GM23338 (cell line): ENCODE measurements at regions not wholly inside any gene's neighbourhood (a gene's known extent, or its start where the extent isn't known, plus 50 kb on each side); places are given as distances from the start of the nearest gene placed in this dataset.

Experiments
- EZH2 ChIP-seq: fragments of 200-600 bp; sonication (generic); IDR thresholded peaks from one replicate; pipeline ENCODE4 v1.8.0; 2017; ENCODE audit warnings: antibody characterized with exemption, mild to moderate bottlenecking, low read depth; ENCODE audit not compliant: unreplicated experiment
- POLR2AphosphoS5 ChIP-seq: IDR thresholded peaks from 2 replicates; pipeline ENCODE4 v1.6.1; 2016; ENCODE audit warnings: antibody characterized with exemption, low read depth
- ZNF462 ChIP-seq: fragments of 250-450 bp; sonication (Bioruptor Pico); IDR thresholded peaks from 2 replicates; pipeline ENCODE4 v1.5.0; 2020; ENCODE audit warnings: mild to moderate bottlenecking, moderate library complexity
- TF ChIP-seq, protein P1 (sequence below), 2 experiments: fragments of 200-600 bp in 1 of 2; sonication (generic) in 1 of 2; conservative IDR thresholded peaks; 2 replicates each; pipeline versions ENCODE4 v1.5.1 to v1.6.1; 2016 to 2017; ENCODE audit warnings: antibody characterized with exemption in 2 of 2, low read depth in 2 of 2, mild to moderate bottlenecking in 2 of 2, moderate library complexity in 1 of 2

DNA sequence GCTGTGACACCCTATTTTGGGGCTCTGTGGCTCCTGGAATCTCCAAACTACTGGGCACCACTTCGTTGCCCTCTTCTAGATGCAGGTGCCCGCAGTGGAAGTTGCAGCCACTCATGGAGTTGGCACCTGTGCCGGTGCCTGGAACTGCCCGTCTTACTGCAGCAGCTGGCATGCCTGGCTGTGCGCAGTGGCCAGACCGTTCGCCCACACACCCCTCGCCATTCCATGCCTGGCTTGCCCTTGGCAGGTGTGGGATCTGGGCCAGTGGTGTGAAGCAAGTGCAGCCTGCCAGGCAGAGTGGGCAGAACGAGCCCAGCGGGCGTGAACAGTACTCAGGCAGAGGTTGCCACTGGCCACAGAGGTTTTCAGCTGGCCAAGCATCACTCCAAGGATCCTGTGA lies 1286.7 kb downstream of the ROBO1 start:
- TF ChIP-seq, protein P1, sequence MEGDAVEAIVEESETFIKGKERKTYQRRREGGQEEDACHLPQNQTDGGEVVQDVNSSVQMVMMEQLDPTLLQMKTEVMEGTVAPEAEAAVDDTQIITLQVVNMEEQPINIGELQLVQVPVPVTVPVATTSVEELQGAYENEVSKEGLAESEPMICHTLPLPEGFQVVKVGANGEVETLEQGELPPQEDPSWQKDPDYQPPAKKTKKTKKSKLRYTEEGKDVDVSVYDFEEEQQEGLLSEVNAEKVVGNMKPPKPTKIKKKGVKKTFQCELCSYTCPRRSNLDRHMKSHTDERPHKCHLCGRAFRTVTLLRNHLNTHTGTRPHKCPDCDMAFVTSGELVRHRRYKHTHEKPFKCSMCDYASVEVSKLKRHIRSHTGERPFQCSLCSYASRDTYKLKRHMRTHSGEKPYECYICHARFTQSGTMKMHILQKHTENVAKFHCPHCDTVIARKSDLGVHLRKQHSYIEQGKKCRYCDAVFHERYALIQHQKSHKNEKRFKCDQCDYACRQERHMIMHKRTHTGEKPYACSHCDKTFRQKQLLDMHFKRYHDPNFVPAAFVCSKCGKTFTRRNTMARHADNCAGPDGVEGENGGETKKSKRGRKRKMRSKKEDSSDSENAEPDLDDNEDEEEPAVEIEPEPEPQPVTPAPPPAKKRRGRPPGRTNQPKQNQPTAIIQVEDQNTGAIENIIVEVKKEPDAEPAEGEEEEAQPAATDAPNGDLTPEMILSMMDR (conservative IDR thresholded peaks at IDR 0.05; ENCODE audit: low read depth in 2 of 2), result no peak
- TF ChIP-seq EZH2, result no peak
- TF ChIP-seq POLR2AphosphoS5, result no peak
- TF ChIP-seq ZNF462 (CRISPR knock-in tag), result no peak
